GM19438 (cell line): ENCODE measurements at regions not wholly inside any gene's neighbourhood (a gene's known extent, or its start where the extent isn't known, plus 50 kb on each side); places are given as distances from the start of the nearest gene placed in this dataset.

Experiments
- ATAC-seq: cut with Tn5 transposase; IDR thresholded peaks from one replicate; pipeline ENCODE4 v1.9.1; 2021; ENCODE audit warnings: low read depth; ENCODE audit not compliant: unreplicated experiment

- ATAC-seq: no peak
Observed at GRCh38 chr7:118009419-118009818, 136.2 kb upstream of the CTTNBP2 start.

- no peak for ATAC-seq
Observed at GRCh38 chr7:118011652-118012051, 138.4 kb upstream of the CTTNBP2 start.

- no peak for ATAC-seq
Observed at GRCh38 chr7:118013252-118014010, 140.2 kb upstream of the CTTNBP2 start.

GRCh38 chr7:118022546-118022945, 149.3 kb upstream of the CTTNBP2 start:
- ATAC-seq: no peak

GRCh38 chr7:118026791-118027190, 153.6 kb upstream of the CTTNBP2 start:
- no peak for ATAC-seq

- ATAC-seq: no peak
Observed at GRCh38 chr7:118028226-118028625, 155.0 kb upstream of the CTTNBP2 start.

GRCh38 chr7:118029826-118030422, 154.0 kb upstream of the LSM8 start:
- ATAC-seq: no peak

GRCh38 chr7:118033273-118033672, 150.7 kb upstream of the LSM8 start:
- ATAC-seq: no peak

- ATAC-seq: peak; percentile 29
Observed at GRCh38 chr7:118039963-118040489, 143.9 kb upstream of the LSM8 start.

- peak; percentile 84 for ATAC-seq
Observed at GRCh38 chr7:118040562-118040961, 143.4 kb upstream of the LSM8 start.

GRCh38 chr7:118041251-118041878, 142.6 kb upstream of the LSM8 start:
- ATAC-seq: no peak

GRCh38 chr7:118045629-118046028, 138.3 kb upstream of the LSM8 start:
- ATAC-seq: no peak

GRCh38 chr7:118046086-118046485, 137.9 kb upstream of the LSM8 start:
- ATAC-seq: no peak

GRCh38 chr7:118046801-118047200, 137.2 kb upstream of the LSM8 start:
- no peak for ATAC-seq

GRCh38 chr7:118052336-118052735, 131.6 kb upstream of the LSM8 start:
- ATAC-seq: no peak

- ATAC-seq: no peak
Observed at GRCh38 chr7:118053353-118053752, 130.6 kb upstream of the LSM8 start.

GRCh38 chr7:118054529-118054928, 129.4 kb upstream of the LSM8 start:
- ATAC-seq: no peak

GRCh38 chr7:118055647-118056046, 128.3 kb upstream of the LSM8 start:
- no peak for ATAC-seq

GRCh38 chr7:118057404-118057803, 126.6 kb upstream of the LSM8 start:
- no peak for ATAC-seq

- ATAC-seq: no peak
Observed at GRCh38 chr7:118059209-118059608, 124.8 kb upstream of the LSM8 start.

GRCh38 chr7:118060692-118061091, 123.3 kb upstream of the LSM8 start:
- ATAC-seq: no peak

GRCh38 chr7:118061386-118061785, 122.6 kb upstream of the LSM8 start:
- no peak for ATAC-seq
